Glutamatergic neuron (in vitro differentiated cells): ENCODE measurements at regions not wholly inside any gene's neighbourhood (a gene's known extent, or its start where the extent isn't known, plus 50 kb on each side); places are given as distances from the start of the nearest gene placed in this dataset.

ENCODE experiments used
- DNase-seq: peaks from one replicate; pipeline ENCODE4 v3.0.0; 2022
- H3K27ac Mint-ChIP-seq: one replicate; pipeline ENCODE4 v1.8.0; 2020; ENCODE audit warnings: mild to moderate bottlenecking, mixed read lengths, inconsistent platforms; ENCODE audit not compliant: unreplicated experiment
- H3K27me3 Mint-ChIP-seq: one replicate; pipeline ENCODE4 v1.8.0; 2020; ENCODE audit warnings: mild to moderate bottlenecking, moderate library complexity, mixed read lengths, inconsistent platforms; ENCODE audit not compliant: unreplicated experiment
- H3K36me3 Mint-ChIP-seq: one replicate; pipeline ENCODE4 v1.8.0; 2020; ENCODE audit warnings: mild to moderate bottlenecking, mixed read lengths, inconsistent platforms; ENCODE audit not compliant: unreplicated experiment
- H3K4me1 Mint-ChIP-seq: one replicate; pipeline ENCODE4 v1.8.0; 2020; ENCODE audit warnings: mild to moderate bottlenecking, low read depth, mixed read lengths, inconsistent platforms; ENCODE audit not compliant: unreplicated experiment
- H3K4me3 Mint-ChIP-seq: one replicate; pipeline ENCODE4 v1.8.0; 2020; ENCODE audit warnings: mild to moderate bottlenecking, mixed read lengths, inconsistent platforms; ENCODE audit not compliant: unreplicated experiment
- H3K9me3 Mint-ChIP-seq: one replicate; pipeline ENCODE4 v1.8.0; 2020; ENCODE audit warnings: mild to moderate bottlenecking, moderate library complexity, mixed read lengths, inconsistent platforms; ENCODE audit not compliant: unreplicated experiment
- TF ChIP-seq, protein P1 (sequence below): fragments of 200-600 bp; sonication (generic); IDR thresholded peaks from one replicate; pipeline ENCODE4 v1.5.0; 2021; ENCODE audit not compliant: partially characterized antibody, unreplicated experiment

DNA sequence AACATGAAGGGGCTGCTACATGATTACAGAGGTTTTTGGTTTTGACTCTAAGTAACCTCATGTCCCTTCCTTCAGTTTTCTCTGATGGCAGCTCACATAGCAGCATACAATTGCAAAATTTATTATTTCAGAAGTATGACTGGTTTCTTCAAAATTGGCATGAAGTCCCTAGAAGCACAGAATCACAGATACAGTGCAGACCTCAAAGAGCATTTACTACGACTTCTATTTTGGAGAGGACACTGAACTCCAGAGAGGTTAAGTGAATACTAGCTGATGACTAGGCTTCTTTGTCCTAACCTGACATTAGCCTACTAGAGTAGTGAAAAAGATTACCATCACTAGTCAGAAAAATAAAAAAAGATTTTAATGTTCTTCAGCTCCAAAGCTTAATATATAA, 664.3 kb downstream of the RFPL4B start:
- no peak overlapping the region for H3K4me3 Mint-ChIP-seq
- H3K36me3 Mint-ChIP-seq: no peaks in the 10 kb centered on the region
- no peak overlapping the region for H3K27ac Mint-ChIP-seq
- no peak for DNase-seq
- H3K27me3 Mint-ChIP-seq: no peaks in the 10 kb centered on the region
- TF ChIP-seq, protein P1, sequence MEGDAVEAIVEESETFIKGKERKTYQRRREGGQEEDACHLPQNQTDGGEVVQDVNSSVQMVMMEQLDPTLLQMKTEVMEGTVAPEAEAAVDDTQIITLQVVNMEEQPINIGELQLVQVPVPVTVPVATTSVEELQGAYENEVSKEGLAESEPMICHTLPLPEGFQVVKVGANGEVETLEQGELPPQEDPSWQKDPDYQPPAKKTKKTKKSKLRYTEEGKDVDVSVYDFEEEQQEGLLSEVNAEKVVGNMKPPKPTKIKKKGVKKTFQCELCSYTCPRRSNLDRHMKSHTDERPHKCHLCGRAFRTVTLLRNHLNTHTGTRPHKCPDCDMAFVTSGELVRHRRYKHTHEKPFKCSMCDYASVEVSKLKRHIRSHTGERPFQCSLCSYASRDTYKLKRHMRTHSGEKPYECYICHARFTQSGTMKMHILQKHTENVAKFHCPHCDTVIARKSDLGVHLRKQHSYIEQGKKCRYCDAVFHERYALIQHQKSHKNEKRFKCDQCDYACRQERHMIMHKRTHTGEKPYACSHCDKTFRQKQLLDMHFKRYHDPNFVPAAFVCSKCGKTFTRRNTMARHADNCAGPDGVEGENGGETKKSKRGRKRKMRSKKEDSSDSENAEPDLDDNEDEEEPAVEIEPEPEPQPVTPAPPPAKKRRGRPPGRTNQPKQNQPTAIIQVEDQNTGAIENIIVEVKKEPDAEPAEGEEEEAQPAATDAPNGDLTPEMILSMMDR: no peak
- no peaks in the 10 kb centered on the region for H3K9me3 Mint-ChIP-seq
- no peaks in the 10 kb centered on the region for H3K4me1 Mint-ChIP-seq

DNA sequence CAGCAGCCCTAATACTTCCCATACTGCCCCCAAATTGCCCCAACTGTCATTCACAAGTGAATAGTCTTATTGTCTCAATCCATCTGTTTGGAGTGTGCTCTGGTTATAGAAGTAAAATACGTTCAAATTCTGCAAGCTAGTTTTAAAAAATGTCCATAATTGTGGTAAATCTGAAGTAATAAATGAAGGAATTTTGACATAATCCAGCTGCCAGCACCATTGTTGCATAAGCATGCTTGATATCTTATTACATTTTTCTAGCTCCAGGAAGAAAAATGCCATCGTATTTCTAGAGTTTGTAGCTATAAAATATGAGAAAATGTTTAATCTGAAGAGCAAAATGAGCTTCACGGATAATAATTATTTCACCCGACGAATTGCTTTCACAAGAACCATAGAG, 664.7 kb downstream of the RFPL4B start:
- Mint-ChIP-seq H3K4me3 (no peak overlapping the region), H3K36me3 (no peaks in the 10 kb centered on the region), H3K27ac (no peak overlapping the region), H3K27me3 (no peaks in the 10 kb centered on the region), H3K4me1 (no peaks in the 10 kb centered on the region), H3K9me3 (no peaks in the 10 kb centered on the region)
- no peak for DNase-seq
- TF ChIP-seq, protein P1: no peak

DNA sequence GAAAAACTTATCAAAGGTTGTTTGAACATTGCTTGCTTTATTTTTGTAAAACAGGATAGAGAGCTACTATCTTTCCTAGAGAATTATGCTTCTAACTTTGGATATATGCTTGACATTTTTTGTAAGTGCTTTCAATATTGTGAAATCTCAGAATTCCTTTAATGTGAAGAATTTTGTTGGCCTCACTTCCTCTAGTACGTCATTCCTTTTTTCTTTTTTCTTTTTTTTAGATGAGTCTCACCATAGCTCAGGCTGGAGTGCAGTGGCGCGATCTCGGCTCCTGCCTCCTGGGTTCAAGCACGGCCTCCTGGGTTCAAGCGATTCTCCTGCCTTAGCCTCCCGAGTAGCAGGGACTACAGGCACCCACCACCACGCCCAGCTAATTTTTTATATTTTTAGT, 668.1 kb downstream of the RFPL4B start:
- no peaks in the 10 kb centered on the region for H3K4me1 Mint-ChIP-seq
- H3K27me3 Mint-ChIP-seq: no peaks in the 10 kb centered on the region
- DNase-seq: no peak
- H3K4me3 Mint-ChIP-seq: no peak overlapping the region
- H3K9me3 Mint-ChIP-seq: no peaks in the 10 kb centered on the region
- TF ChIP-seq, protein P1: no peak
- no peak overlapping the region for H3K27ac Mint-ChIP-seq
- no peaks in the 10 kb centered on the region for H3K36me3 Mint-ChIP-seq

DNA sequence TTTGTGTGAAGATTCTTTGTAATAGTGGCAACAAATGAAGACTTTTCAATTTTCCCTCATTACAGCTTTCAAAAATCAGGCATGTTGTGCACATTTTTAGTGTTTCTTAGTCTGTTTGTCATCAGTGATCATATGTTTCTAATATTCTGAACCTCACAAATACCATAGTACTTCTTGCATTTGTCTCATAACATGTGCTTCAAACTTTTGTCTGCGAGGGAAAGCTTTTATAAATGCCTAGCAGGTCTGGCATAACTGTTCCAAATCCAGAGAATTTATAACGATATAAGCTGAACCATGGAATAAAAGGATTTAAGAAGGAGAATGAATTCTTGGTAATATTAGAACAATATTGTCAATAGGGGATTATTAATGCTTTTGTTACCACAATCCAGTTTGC, 670.2 kb downstream of the RFPL4B start:
- Mint-ChIP-seq H3K27ac (no peak overlapping the region), H3K27me3 (no peaks in the 10 kb centered on the region), H3K4me1 (no peaks in the 10 kb centered on the region), H3K36me3 (no peaks in the 10 kb centered on the region), H3K4me3 (no peak overlapping the region), H3K9me3 (no peaks in the 10 kb centered on the region)
- TF ChIP-seq, protein P1: no peak
- DNase-seq: no peak

DNA sequence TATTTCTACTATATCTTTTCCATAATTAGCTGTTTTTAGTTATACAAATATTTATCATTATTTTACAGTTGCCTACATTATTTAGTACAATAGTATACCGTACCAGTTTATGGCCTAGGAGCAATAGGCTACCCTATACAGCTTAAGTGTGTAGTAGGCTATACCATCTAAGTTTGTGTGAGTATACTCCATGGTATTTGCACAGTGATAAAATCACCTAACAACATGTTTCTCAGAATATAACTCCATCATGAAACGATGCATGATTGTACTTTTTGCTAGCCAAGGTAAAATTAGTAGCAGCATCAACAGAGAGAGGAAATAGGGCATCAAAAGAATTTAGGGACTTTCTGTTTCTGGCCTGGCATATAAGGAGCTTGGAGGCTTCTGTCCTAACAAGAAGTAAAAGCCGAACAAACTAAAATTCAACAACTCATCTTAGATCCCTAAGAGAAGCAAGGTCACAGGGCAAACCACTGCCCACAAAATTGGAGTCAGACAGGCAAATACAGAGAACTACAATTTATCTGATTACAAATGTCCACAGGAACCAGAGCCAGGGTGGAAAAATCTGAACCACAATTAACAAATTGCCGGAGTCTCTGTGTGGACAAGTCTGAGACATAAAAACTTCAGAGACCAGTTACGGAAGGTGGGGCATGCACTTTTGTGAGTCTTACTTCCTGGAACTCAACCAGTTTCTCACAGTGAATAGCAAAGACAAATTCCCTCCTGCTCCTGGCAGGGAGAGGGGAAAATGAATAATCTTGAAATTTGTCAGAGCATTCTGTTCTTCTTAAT, 671.4 kb downstream of the RFPL4B start:
- Mint-ChIP-seq H3K9me3 (no peaks in the 10 kb centered on the region), H3K27me3 (no peaks in the 10 kb centered on the region), H3K4me1 (no peaks in the 10 kb centered on the region), H3K27ac (no peak overlapping the region), H3K4me3 (no peak overlapping the region), H3K36me3 (no peaks in the 10 kb centered on the region)
- DNase-seq: no peak
- TF ChIP-seq, protein P1: no peak
